DMS153 (cell line): ENCODE measurements at regions not wholly inside any gene's neighbourhood (a gene's known extent, or its start where the extent isn't known, plus 50 kb on each side); places are given as distances from the start of the nearest gene placed in this dataset.
"Not testable (repeated sequence)": the region's sequence is repeated elsewhere in the genome, so short reads cannot be mapped to it uniquely, and the experiment has no call there.

ENCODE experiments used
- DNase-seq: peaks from one replicate; lab custom pipeline; 2025; lab: John Stamatoyannopoulos, UW

- no peak for DNase-seq
Measured at GRCh38 chr14:37843954-37844607, 248.7 kb downstream of the TTC6 start.

- DNase-seq = no peak
Measured at GRCh38 chr14:37844614-37845013, 249.2 kb downstream of the TTC6 start.

GRCh38 chr14:37848985-37849621, 253.7 kb downstream of the TTC6 start:
- no peak for DNase-seq

GRCh38 chr14:37851054-37851453, 255.6 kb downstream of the TTC6 start:
- DNase-seq = no peak

- DNase-seq = no peak
Measured at GRCh38 chr14:37855871-37856270, 260.4 kb downstream of the TTC6 start.

DNA sequence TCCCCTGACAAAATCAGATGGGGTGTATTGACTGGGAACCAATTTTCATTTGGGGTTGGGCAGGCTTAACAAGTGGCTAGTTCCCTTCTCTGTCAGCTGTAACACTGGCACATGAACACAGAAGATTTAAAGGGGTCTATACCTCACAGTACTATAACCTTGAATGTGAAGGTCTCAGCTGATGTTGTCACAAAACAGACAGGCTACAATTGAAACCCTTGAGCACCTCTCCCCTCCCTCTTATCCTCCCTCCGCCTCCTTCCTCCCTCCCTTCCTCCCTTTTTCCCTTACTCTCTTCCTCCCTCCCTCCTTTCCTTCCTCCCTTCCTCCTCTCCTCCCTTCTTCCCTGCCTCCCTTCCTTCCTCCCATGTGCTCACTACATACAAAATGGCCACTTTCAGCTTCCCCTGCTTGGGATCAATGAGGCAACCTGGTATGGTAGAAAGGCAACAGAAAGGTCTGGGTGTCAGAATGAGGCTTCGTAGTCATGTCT, 262.4 kb downstream of the TTC6 start:
- DNase-seq = no peak

DNA sequence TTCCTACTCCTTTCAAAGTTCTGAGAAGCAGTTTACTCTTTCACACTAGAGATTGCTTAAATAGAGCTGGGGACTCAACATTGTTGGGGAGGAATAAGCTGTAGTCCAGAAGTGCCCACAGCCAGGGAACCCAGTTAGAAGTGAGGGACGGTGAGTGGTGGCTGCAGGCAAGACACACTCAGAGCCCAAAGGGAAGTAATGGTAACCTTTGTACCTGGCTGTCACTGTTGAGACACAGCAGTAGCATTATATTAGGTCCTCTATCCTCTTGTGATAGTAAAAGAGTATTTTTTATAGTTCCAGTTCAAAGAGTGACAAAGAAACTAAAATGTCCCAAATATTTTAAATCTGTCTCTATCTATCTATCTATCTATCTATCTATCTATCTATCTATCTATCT, 263.3 kb downstream of the TTC6 start:
- no peak for DNase-seq

GRCh38 chr14:37859177-37859576, 263.7 kb downstream of the TTC6 start:
- no peak for DNase-seq

GRCh38 chr14:37862263-37862662, 266.8 kb downstream of the TTC6 start:
- DNase-seq = no peak

DNA sequence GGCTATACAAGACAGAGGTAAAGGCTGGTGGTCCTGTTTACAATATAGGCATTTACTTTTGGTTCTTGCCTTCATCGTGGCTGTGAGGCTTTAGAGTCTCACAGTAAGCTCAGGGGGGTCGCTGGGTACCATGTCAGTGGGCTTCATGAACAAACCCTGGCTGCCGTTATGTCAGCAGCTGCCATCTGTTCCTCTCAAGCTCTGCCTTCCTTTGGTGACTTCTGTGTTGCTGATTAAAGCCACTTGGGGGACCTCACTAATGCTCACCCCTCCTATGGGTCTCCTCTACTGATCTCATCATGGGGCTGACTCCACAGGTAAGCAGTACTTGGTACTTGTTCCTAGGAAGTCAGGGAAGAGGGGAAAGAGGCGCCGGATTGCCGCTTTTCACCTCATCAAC, 268.7 kb downstream of the TTC6 start:
- DNase-seq = no peak

GRCh38 chr14:37864861-37865718, 269.7 kb downstream of the TTC6 start:
- DNase-seq = no peak

DNA sequence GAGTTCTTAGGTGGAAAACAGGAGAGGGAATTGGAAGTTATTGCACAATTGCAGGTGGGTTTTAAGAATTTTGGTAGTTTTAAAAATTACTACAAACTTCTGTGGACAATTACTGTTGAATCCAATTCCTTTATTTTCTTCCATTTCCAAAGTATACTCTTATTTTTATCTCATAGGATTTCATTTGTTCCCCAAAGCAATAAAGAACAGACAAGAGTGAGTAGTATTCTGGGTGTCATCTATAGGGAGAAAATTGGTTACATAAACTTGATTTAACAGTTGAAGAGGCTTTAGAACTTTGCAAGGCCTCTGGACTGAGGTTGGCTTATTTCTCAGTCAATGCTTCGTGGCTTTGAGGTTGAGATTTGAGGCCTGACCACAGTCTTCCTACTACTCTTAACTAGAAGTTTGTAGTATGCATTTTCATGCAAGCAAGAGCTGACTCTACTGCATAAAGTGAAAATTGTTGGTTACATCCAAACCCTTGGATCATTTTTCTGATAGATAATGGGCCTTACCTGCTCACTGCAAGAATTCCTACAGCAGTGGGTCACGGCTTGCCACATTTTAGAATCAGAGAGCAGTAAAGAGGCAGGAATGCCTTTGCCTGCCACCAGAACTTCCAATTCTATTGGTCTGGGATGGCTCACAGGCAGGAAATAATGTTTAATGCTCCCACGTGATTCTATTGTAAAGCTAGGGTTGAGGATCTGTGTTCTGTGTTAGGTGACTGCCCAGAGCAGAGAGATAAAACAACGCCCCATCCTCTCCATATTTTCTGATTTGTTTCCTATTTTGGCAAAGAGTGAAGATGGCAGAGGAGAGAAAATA, 270.5 kb downstream of the TTC6 start:
- no peak for DNase-seq

GRCh38 chr14:37869633-37870032, 274.2 kb downstream of the TTC6 start:
- no peak for DNase-seq

GRCh38 chr14:37870170-37870569, 274.7 kb downstream of the TTC6 start:
- no peak for DNase-seq

- DNase-seq = no peak
Measured at GRCh38 chr14:37870632-37871346, 275.4 kb downstream of the TTC6 start.

- DNase-seq = not testable (repeated sequence)
Measured at GRCh38 chr14:37874065-37874428, 278.6 kb downstream of the TTC6 start.

- DNase-seq = no peak
Measured at GRCh38 chr14:37874429-37875109, 279.1 kb downstream of the TTC6 start.

DNA sequence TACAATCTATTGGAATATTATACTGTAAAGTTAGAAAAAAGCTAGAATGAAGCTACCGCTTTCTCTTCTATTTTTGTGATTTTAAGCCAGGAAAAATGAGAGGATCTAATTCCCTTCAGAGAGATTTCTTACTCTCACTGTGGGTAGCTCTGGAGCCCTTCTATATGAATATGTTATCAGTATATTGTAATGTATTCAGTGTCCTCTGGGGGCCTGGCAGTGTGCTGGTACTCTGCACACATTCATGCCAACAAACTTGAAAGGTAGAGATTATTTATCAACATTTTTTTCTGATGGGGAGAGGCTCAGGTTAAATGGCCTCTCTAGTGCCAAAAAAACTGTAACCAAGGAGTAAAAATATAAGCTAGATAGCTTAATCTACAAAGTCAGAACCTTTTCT, 292.8 kb downstream of the TTC6 start:
- no peak for DNase-seq

- DNase-seq = no peak
Measured at GRCh38 chr14:37889087-37889486, 293.7 kb downstream of the TTC6 start.

GRCh38 chr14:37890095-37890494, 294.7 kb downstream of the TTC6 start:
- DNase-seq = no peak

- DNase-seq = not testable (repeated sequence)
Measured at GRCh38 chr14:37891500-37891899, 296.1 kb downstream of the TTC6 start.
